ENCODE measurements at regions not wholly inside any gene's neighbourhood (a gene's known extent, or its start where the extent isn't known, plus 50 kb on each side); places are given as distances from the start of the nearest gene placed in this dataset.

GRCh38 chr1:188769936-188770335, 1707.7 kb downstream of the BRINP3 start:
- TF ChIP-seq CTCF (IDR thresholded peaks at IDR 0.05), result no peak
- TF ChIP-seq POLR2A (IDR thresholded peaks at IDR 0.05), result no peak
